ENCODE measurements at regions not wholly inside any gene's neighbourhood (a gene's known extent, or its start where the extent isn't known, plus 50 kb on each side); places are given as distances from the start of the nearest gene placed in this dataset.

GRCh38 chr11:15419696-15420095 is 305.0 kb downstream of the INSC start:
- H3K9me3 ChIP-seq (ENCODE audit: control insufficient read depth, low read depth, low read length) = no peaks in the 10 kb centered on the region
- Mint-ChIP-seq H3K36me3 (ENCODE audit: insufficient read depth in 1 of 3, low read depth in 3 of 3) (no peaks in the 10 kb centered on the region), H3K4me1 (peaks cover 14% of the 10 kb centered on the region in 2 experiments), H3K27ac (no peak overlapping the region), H3K9me3 (no peaks in the 10 kb centered on the region), H3K27me3 (ENCODE audit: low read depth) (no peaks in the 10 kb centered on the region), H3K4me3 (no peak overlapping the region)
- no peak overlapping the region for H2AFZ ChIP-seq (ENCODE audit: low read length)
- no peak for DNase-seq
- no peak overlapping the region for H3K4ac ChIP-seq (ENCODE audit: low read depth, low read length)
- no peak overlapping the region for H3K56ac ChIP-seq (ENCODE audit: insufficient read length, low read depth, low read length)
- no CpG with 5 or more reads among the region's 1 CpG for WGBS (ENCODE audit: extremely low coverage, insufficient read length, low lambda C conversion rate)
- H3K79me2 ChIP-seq (ENCODE audit: insufficient read depth, low read length) = no peaks in the 10 kb centered on the region
- no peak overlapping the region for H2AK5ac ChIP-seq (ENCODE audit: insufficient read length, low read length)
- no peak overlapping the region for H3K4me2 ChIP-seq (ENCODE audit: insufficient read depth, insufficient read length, low read length)
- no peak for TF ChIP-seq CTCF (conservative IDR thresholded peaks at IDR 0.05)
- no peak overlapping the region for H2BK15ac ChIP-seq (ENCODE audit: low read depth, low read length)
- H3K23me2 ChIP-seq (ENCODE audit: insufficient read length, low read depth, low read length, poor library complexity, severe bottlenecking) = no peaks in the 10 kb centered on the region
- no peak overlapping the region for H3K23ac ChIP-seq (ENCODE audit: insufficient read length, low read depth, low read length)
- H3K79me1 ChIP-seq (ENCODE audit: insufficient read depth, low read depth, low read length, poor library complexity, severe bottlenecking) = no peaks in the 10 kb centered on the region
- H3K4me1 ChIP-seq (ENCODE audit: insufficient read depth, low read length) = no peaks in the 10 kb centered on the region; the same call in 1 of the 2 replicates
- H2BK120ac ChIP-seq (ENCODE audit: low read depth, low read length, poor library complexity, severe bottlenecking) = no peak overlapping the region
- H3K14ac ChIP-seq (ENCODE audit: insufficient read depth, low read length) = no peak overlapping the region
- H2BK20ac ChIP-seq (ENCODE audit: low read depth, low read length, poor library complexity, severe bottlenecking) = no peak overlapping the region
- H4K5ac ChIP-seq (ENCODE audit: insufficient read length, low read depth, low read length) = no peak overlapping the region
- no peak overlapping the region for H3T11ph ChIP-seq (ENCODE audit: low read length)
- H3K27ac ChIP-seq (ENCODE audit: insufficient read length, low read depth, low read length) = no peak overlapping the region
- H4K8ac ChIP-seq (replicated peaks; ENCODE audit: insufficient read length, low read depth, low read length) = no peak overlapping the region
- no peak overlapping the region for H4K91ac ChIP-seq (ENCODE audit: insufficient read length, low read depth, low read length)
- H2BK5ac ChIP-seq (ENCODE audit: insufficient read length, low read length) = no peak overlapping the region
- H3K18ac ChIP-seq (ENCODE audit: insufficient read length, low read depth, low read length) = no peak overlapping the region
- no peak overlapping the region for H3K9ac ChIP-seq (ENCODE audit: extremely low read depth, insufficient read length, low read length)
- H2BK12ac ChIP-seq (ENCODE audit: insufficient read length, low read depth, low read length) = no peak overlapping the region
- H4K20me1 ChIP-seq (ENCODE audit: control insufficient read depth, insufficient read depth, insufficient read length) = no peaks in the 10 kb centered on the region
- no peaks in the 10 kb centered on the region for H3K27me3 ChIP-seq (ENCODE audit: insufficient read depth, low read length)

Data from H9 (cell line).